IMR-90 (cell line): ENCODE measurements at regions not wholly inside any gene's neighbourhood (a gene's known extent, or its start where the extent isn't known, plus 50 kb on each side); places are given as distances from the start of the nearest gene placed in this dataset.

Experiments
- BHLHE40 ChIP-seq: fragments of 150-350 bp; IDR thresholded peaks from 2 replicates; pipeline ENCODE4 v1.6.1; 2016; ENCODE audit warnings: mild to moderate bottlenecking, low read depth, low read length
- CEBPB ChIP-seq: IDR thresholded peaks from 2 replicates; pipeline ENCODE4 v1.6.1; 2012; ENCODE audit warnings: low read depth, low read length, improper control_type of control experiment
- CTCF ChIP-seq: conservative IDR thresholded peaks from 2 replicates; pipeline ENCODE4 v1.5.1; 2012; ENCODE audit warnings: mild to moderate bottlenecking, low read depth, low read length, improper control_type of control experiment
- ELK1 ChIP-seq: fragments of 150-350 bp; IDR thresholded peaks from 2 replicates; pipeline ENCODE4 v1.6.1; 2016; ENCODE audit warnings: low read depth, mild to moderate bottlenecking, low read length, moderate library complexity, borderline replicate concordance
- MAFK ChIP-seq: IDR thresholded peaks from 2 replicates; pipeline ENCODE4 v1.6.1; 2012; ENCODE audit warnings: low read depth, low read length, improper control_type of control experiment
- MXI1 ChIP-seq: IDR thresholded peaks from 2 replicates; pipeline ENCODE4 v1.6.1; 2012; ENCODE audit warnings: low read depth, mild to moderate bottlenecking, low read length, moderate library complexity, borderline replicate concordance
- POLR2A ChIP-seq: IDR thresholded peaks from 2 replicates; pipeline ENCODE4 v1.6.1; 2012; ENCODE audit warnings: mild to moderate bottlenecking, low read depth, low read length
- RFX5 ChIP-seq: IDR thresholded peaks from 2 replicates; pipeline ENCODE4 v1.8.0; 2012; ENCODE audit warnings: low read depth, mild to moderate bottlenecking, low read length, moderate library complexity
- SMC3 ChIP-seq: fragments of 150-350 bp; IDR thresholded peaks from 2 replicates; pipeline ENCODE4 v1.6.1; 2016; ENCODE audit warnings: low read depth, mild to moderate bottlenecking, antibody characterized with exemption, low read length, moderate library complexity

GRCh38 chr1:233459968-233460367 lies 132.4 kb downstream of the MAP3K21 start:
- no peak for TF ChIP-seq CTCF
- no peak for TF ChIP-seq MXI1
- TF ChIP-seq POLR2A: no peak
- no peak for TF ChIP-seq BHLHE40
- TF ChIP-seq ELK1: no peak
- TF ChIP-seq CEBPB: no peak
- TF ChIP-seq MAFK: no peak
- TF ChIP-seq RFX5: no peak
- no peak for TF ChIP-seq SMC3
